NCI-H2107 treated with DMSO at 0.1 percent for 48 hours (cell line): ENCODE measurements at regions not wholly inside any gene's neighbourhood (a gene's known extent, or its start where the extent isn't known, plus 50 kb on each side); places are given as distances from the start of the nearest gene placed in this dataset.

Experiments used
- DNase-seq: peaks from one replicate; lab custom pipeline; 2025; ENCODE audit not compliant: unreplicated experiment; lab: John Stamatoyannopoulos, UW

- DNase-seq: no peak
Measured at GRCh38 chr1:218705911-218706893, 361.1 kb downstream of the TGFB2 start.

GRCh38 chr1:218711001-218711400 is 365.9 kb downstream of the TGFB2 start:
- no peak for DNase-seq

- DNase-seq: no peak
Measured at GRCh38 chr1:218711884-218712674, 366.9 kb downstream of the TGFB2 start.

- DNase-seq: no peak
Measured at GRCh38 chr1:218712677-218713076, 367.5 kb downstream of the TGFB2 start.

GRCh38 chr1:218715961-218716669 is 371.0 kb downstream of the TGFB2 start:
- DNase-seq: no peak

- no peak for DNase-seq
Measured at GRCh38 chr1:218717575-218717974, 372.4 kb downstream of the TGFB2 start.

GRCh38 chr1:218718206-218718605 is 373.1 kb downstream of the TGFB2 start:
- no peak for DNase-seq

GRCh38 chr1:218718977-218719376 is 373.8 kb downstream of the TGFB2 start:
- no peak for DNase-seq

- DNase-seq: no peak
Measured at GRCh38 chr1:218728898-218729565, 383.9 kb downstream of the TGFB2 start.

GRCh38 chr1:218735436-218736032 is 390.4 kb downstream of the TGFB2 start:
- no peak for DNase-seq

GRCh38 chr1:218739426-218739825 is 394.3 kb downstream of the TGFB2 start:
- no peak for DNase-seq

- no peak for DNase-seq
Measured at GRCh38 chr1:218741852-218742251, 396.7 kb downstream of the TGFB2 start.

GRCh38 chr1:218742467-218743262 is 397.5 kb downstream of the TGFB2 start:
- DNase-seq: no peak

GRCh38 chr1:218743861-218744505 is 398.8 kb downstream of the TGFB2 start:
- DNase-seq: no peak

- no peak for DNase-seq
Measured at GRCh38 chr1:218748071-218748470, 402.9 kb downstream of the TGFB2 start.

- no peak for DNase-seq
Measured at GRCh38 chr1:218750216-218750970, 405.3 kb downstream of the TGFB2 start.

GRCh38 chr1:218751208-218751948 is 406.2 kb downstream of the TGFB2 start:
- no peak for DNase-seq

GRCh38 chr1:218752126-218752525 is 407.0 kb downstream of the TGFB2 start:
- no peak for DNase-seq
